ENCODE measurements at regions not wholly inside any gene's neighbourhood (a gene's known extent, or its start where the extent isn't known, plus 50 kb on each side); places are given as distances from the start of the nearest gene placed in this dataset.

DNA sequence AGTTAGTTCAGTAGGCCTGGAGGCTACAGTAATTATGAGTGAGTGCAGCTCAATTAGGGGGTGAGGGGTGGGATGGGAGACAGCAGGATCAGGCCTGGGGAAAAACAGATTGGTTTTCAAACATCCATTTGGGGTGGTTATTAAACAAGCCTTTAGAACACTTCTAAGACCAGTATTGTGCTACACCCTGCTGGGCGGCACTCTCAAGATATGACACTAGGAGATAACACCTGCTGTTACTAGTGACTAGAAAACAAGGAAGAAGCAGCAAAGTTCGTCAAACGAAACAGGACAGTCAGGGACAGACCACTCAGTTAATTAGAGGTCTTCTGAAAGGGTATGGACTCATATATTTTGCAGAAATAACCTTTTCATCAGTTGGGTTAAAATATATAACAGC is 353.6 kb downstream of the PTEN start:
- TF ChIP-seq SPI1 (IDR thresholded peaks at IDR 0.05; ENCODE audit: borderline replicate concordance, insufficient read depth, low read depth, low read length) (no peak), POLR2AphosphoS5 (IDR thresholded peaks at IDR 0.05; ENCODE audit: low read length) (no peak)

All from GM12878 (cell line).